ENCODE measurements at regions not wholly inside any gene's neighbourhood (a gene's known extent, or its start where the extent isn't known, plus 50 kb on each side); places are given as distances from the start of the nearest gene placed in this dataset.

- no peak for TF ChIP-seq ZNF333 (CRISPR knock-in tag; IDR thresholded peaks at IDR 0.05; ENCODE audit: borderline replicate concordance)
- TF ChIP-seq POLR2A (IDR thresholded peaks at IDR 0.05; ENCODE audit: insufficient read depth in 1 of 2, low read depth in 2 of 2, low read length in 2 of 2) = no peak
- no peak for TF ChIP-seq PAX8 (CRISPR knock-in tag; IDR thresholded peaks at IDR 0.05; ENCODE audit: borderline replicate concordance)
- TF ChIP-seq POLR2AphosphoS5 (IDR thresholded peaks at IDR 0.05; ENCODE audit: low read depth, low read length) = no peak
- TF ChIP-seq SMAD3 (CRISPR knock-in tag; IDR thresholded peaks at IDR 0.05) = no peak
- TF ChIP-seq ZNF883 (CRISPR knock-in tag; IDR thresholded peaks at IDR 0.05; ENCODE audit: not compliant biosample characterization) = no peak
- TF ChIP-seq ZFP36L2 (CRISPR knock-in tag; IDR thresholded peaks at IDR 0.05) = no peak
Observed at GRCh38 chr6:164962805-164963204, 346.6 kb downstream of the C6orf118 start.

All from HepG2 (cell line).